Osteocyte (in vitro differentiated cells): ENCODE measurements at regions not wholly inside any gene's neighbourhood (a gene's known extent, or its start where the extent isn't known, plus 50 kb on each side); places are given as distances from the start of the nearest gene placed in this dataset.

Experiments
- DNase-seq: peaks from one replicate; pipeline ENCODE4 v3.0.0; 2021; ENCODE audit warnings: mixed read lengths; ENCODE audit not compliant: unreplicated experiment; ENCODE audit errors: extremely low spot score
- H3K27ac Mint-ChIP-seq: one replicate; pipeline ENCODE4 v1.8.0; 2021; ENCODE audit warnings: mild to moderate bottlenecking, mixed read lengths; ENCODE audit not compliant: unreplicated experiment
- H3K27me3 Mint-ChIP-seq: one replicate; pipeline ENCODE4 v1.8.0; 2021; ENCODE audit warnings: mixed read lengths; ENCODE audit not compliant: unreplicated experiment
- H3K36me3 Mint-ChIP-seq: one replicate; pipeline ENCODE4 v1.8.0; 2021; ENCODE audit warnings: mixed read lengths; ENCODE audit not compliant: unreplicated experiment
- H3K4me1 Mint-ChIP-seq: one replicate; pipeline ENCODE4 v1.8.0; 2021; ENCODE audit warnings: mixed read lengths; ENCODE audit not compliant: unreplicated experiment
- H3K4me3 Mint-ChIP-seq: one replicate; pipeline ENCODE4 v1.8.0; 2021; ENCODE audit warnings: mild to moderate bottlenecking, moderate library complexity, mixed read lengths; ENCODE audit not compliant: unreplicated experiment
- H3K9me3 Mint-ChIP-seq: one replicate; pipeline ENCODE4 v1.8.0; 2021; ENCODE audit warnings: mixed read lengths; ENCODE audit not compliant: unreplicated experiment
- CTCF ChIP-seq: fragments of 200-600 bp; sonication (generic); IDR thresholded peaks from 2 replicates; pipeline ENCODE4 v1.5.0; 2021; ENCODE audit warnings: antibody characterized with exemption, mild to moderate bottlenecking, moderate library complexity

GRCh38 chr17:10999484-10999883 lies 161.6 kb upstream of the PIRT start:
- TF ChIP-seq CTCF = no peak
- peaks cover 38% of the 10 kb centered on the region for H3K9me3 Mint-ChIP-seq
- H3K4me1 Mint-ChIP-seq = no peaks in the 10 kb centered on the region
- no peak overlapping the region for H3K27ac Mint-ChIP-seq
- no peaks in the 10 kb centered on the region for H3K27me3 Mint-ChIP-seq
- no peak overlapping the region for H3K4me3 Mint-ChIP-seq
- no peak for DNase-seq
- no peaks in the 10 kb centered on the region for H3K36me3 Mint-ChIP-seq

- Mint-ChIP-seq H3K4me1 (no peaks in the 10 kb centered on the region), H3K36me3 (no peaks in the 10 kb centered on the region), H3K4me3 (no peak overlapping the region), H3K27ac (no peak overlapping the region), H3K27me3 (no peaks in the 10 kb centered on the region), H3K9me3 (peaks cover 24% of the 10 kb centered on the region)
- TF ChIP-seq CTCF = no peak
- DNase-seq = no peak
Observed at GRCh38 chr17:10993126-10993525, 155.2 kb upstream of the PIRT start.

- Mint-ChIP-seq H3K4me1 (no peaks in the 10 kb centered on the region), H3K27ac (no peak overlapping the region), H3K9me3 (peaks cover 23% of the 10 kb centered on the region), H3K36me3 (no peaks in the 10 kb centered on the region), H3K27me3 (no peaks in the 10 kb centered on the region), H3K4me3 (no peak overlapping the region)
- no peak for TF ChIP-seq CTCF
- no peak for DNase-seq
Observed at GRCh38 chr17:10992106-10992880, 154.4 kb upstream of the PIRT start.

GRCh38 chr17:10987786-10988185 lies 149.9 kb upstream of the PIRT start:
- Mint-ChIP-seq H3K36me3 (no peaks in the 10 kb centered on the region), H3K4me3 (no peak overlapping the region), H3K27ac (no peak overlapping the region), H3K9me3 (peaks cover 36% of the 10 kb centered on the region), H3K4me1 (no peaks in the 10 kb centered on the region), H3K27me3 (no peaks in the 10 kb centered on the region)
- TF ChIP-seq CTCF = no peak
- DNase-seq = no peak

- Mint-ChIP-seq H3K36me3 (no peaks in the 10 kb centered on the region), H3K27ac (no peak overlapping the region), H3K9me3 (peaks cover 45% of the 10 kb centered on the region), H3K27me3 (no peaks in the 10 kb centered on the region), H3K4me3 (no peak overlapping the region), H3K4me1 (no peaks in the 10 kb centered on the region)
- TF ChIP-seq CTCF = no peak
- peak; percentile 40 for DNase-seq
Observed at GRCh38 chr17:10984220-10984619, 146.3 kb upstream of the PIRT start.
